Occipital lobe (tissue), 1 donor: ENCODE measurements at regions not wholly inside any gene's neighbourhood (a gene's known extent, or its start where the extent isn't known, plus 50 kb on each side); places are given as distances from the start of the nearest gene placed in this dataset.
"Not testable (repeated sequence)": the region's sequence is repeated elsewhere in the genome, so short reads cannot be mapped to it uniquely, and the experiment has no call there.

Source experiments
- DNase-seq: peaks from one replicate; lab custom pipeline; 2025; lab: John Stamatoyannopoulos, UW

GRCh38 chr13:55869648-55870047, 1271.1 kb upstream of the PRR20A start:
- DNase-seq: no peak

- no peak for DNase-seq
These were observed 1253.2 kb upstream of the PRR20A start for GRCh38 chr13:55887561-55887960.

- no peak for DNase-seq
These were observed 1247.2 kb upstream of the PRR20A start for GRCh38 chr13:55893540-55893939.

GRCh38 chr13:55937180-55937579, 1203.5 kb upstream of the PRR20A start:
- no peak for DNase-seq

GRCh38 chr13:55948175-55948574, 1192.5 kb upstream of the PRR20A start:
- DNase-seq: no peak

GRCh38 chr13:55963934-55964333, 1176.8 kb upstream of the PRR20A start:
- DNase-seq: no peak

GRCh38 chr13:55967055-55967454, 1173.7 kb upstream of the PRR20A start:
- no peak for DNase-seq

- no peak for DNase-seq
These were observed 1163.3 kb upstream of the PRR20A start for GRCh38 chr13:55977436-55977835.

GRCh38 chr13:55981381-55981780, 1159.3 kb upstream of the PRR20A start:
- no peak for DNase-seq

GRCh38 chr13:55984026-55984425, 1156.7 kb upstream of the PRR20A start:
- DNase-seq: not testable (repeated sequence)

- no peak for DNase-seq
These were observed 1150.1 kb upstream of the PRR20A start for GRCh38 chr13:55990631-55991030.

- DNase-seq: no peak
These were observed 1149.1 kb upstream of the PRR20A start for GRCh38 chr13:55991666-55992065.

- DNase-seq: no peak
These were observed 1148.6 kb upstream of the PRR20A start for GRCh38 chr13:55992145-55992544.

GRCh38 chr13:55999709-56000108, 1141.0 kb upstream of the PRR20A start:
- DNase-seq: no peak

GRCh38 chr13:56009418-56009817, 1131.3 kb upstream of the PRR20A start:
- no peak for DNase-seq

- DNase-seq: no peak
These were observed 1128.1 kb upstream of the PRR20A start for GRCh38 chr13:56012644-56013043.

- no peak for DNase-seq
These were observed 1124.8 kb upstream of the PRR20A start for GRCh38 chr13:56015919-56016318.

- DNase-seq: no peak
These were observed 1121.1 kb upstream of the PRR20A start for GRCh38 chr13:56019606-56020005.

GRCh38 chr13:56020425-56020824, 1120.3 kb upstream of the PRR20A start:
- no peak for DNase-seq

GRCh38 chr13:56039992-56040391, 1100.7 kb upstream of the PRR20A start:
- no peak for DNase-seq

GRCh38 chr13:56066321-56066720, 1074.4 kb upstream of the PRR20A start:
- DNase-seq: no peak

- no peak for DNase-seq
These were observed 1038.1 kb upstream of the PRR20A start for GRCh38 chr13:56102641-56103040.

GRCh38 chr13:56110751-56111150, 1030.0 kb upstream of the PRR20A start:
- no peak for DNase-seq

GRCh38 chr13:56134524-56134923, 1006.2 kb upstream of the PRR20A start:
- no peak for DNase-seq

GRCh38 chr13:56166864-56167263, 973.9 kb upstream of the PRR20A start:
- no peak for DNase-seq
